Choroid plexus epithelial cell (primary cell): ENCODE measurements at regions not wholly inside any gene's neighbourhood (a gene's known extent, or its start where the extent isn't known, plus 50 kb on each side); places are given as distances from the start of the nearest gene placed in this dataset.
"Not testable (repeated sequence)": the region's sequence is repeated elsewhere in the genome, so short reads cannot be mapped to it uniquely, and the experiment has no call there.

ENCODE experiments used
- DNase-seq: peaks from one replicate; pipeline ENCODE4 v3.0.0-alpha.2; 2010; ENCODE audit warnings: low read depth
- H3K4me3 ChIP-seq: 2 replicates; pipeline ENCODE4 v1.5.1; 2011; ENCODE audit warnings: low read depth, mild to moderate bottlenecking, control low read depth, low read length, moderate library complexity
- CTCF ChIP-seq: conservative IDR thresholded peaks from 2 replicates; pipeline ENCODE4 v1.5.1; 2011; ENCODE audit warnings: low read depth, mild to moderate bottlenecking, control low read depth, inconsistent platforms, low read length, moderate library complexity

DNA sequence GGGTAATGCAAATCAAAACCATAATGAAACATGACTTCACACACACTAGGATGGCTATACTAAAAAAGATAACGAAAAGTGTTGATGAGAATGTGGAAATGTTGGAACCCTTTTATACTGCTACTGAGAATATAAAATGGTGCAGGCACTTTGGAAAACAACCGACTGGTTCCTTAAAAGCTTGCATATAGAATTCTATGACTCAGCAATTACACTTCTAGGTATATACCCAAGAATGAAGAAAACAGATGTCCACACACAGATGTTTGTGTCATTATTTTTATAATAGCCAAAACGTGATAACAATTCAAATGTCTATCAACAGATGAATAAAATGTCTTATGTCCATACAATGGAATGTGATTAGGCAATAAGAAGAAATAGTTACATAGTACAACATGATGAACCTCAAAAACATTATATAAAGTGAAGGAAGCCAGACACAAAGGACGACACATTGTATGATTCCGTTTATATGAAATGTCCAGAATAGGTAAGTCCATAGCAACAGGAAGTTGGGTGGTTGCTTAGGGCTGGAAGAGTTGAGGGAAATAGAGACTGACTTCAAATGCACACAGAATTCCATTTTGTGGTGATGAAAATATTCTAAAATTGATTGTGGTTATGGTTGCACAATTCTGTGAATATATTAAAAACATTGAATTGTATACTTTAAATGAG, 148.3 kb upstream of the PHYHIPL start:
- peak; percentile 60 for DNase-seq
- no peak for TF ChIP-seq CTCF
- no peak overlapping the region for H3K4me3 ChIP-seq

- no peak for DNase-seq
- TF ChIP-seq CTCF, result no peak
- H3K4me3 ChIP-seq, result no peak overlapping the region
Observed at GRCh38 chr10:59033622-59034021, 142.8 kb upstream of the PHYHIPL start.

DNA sequence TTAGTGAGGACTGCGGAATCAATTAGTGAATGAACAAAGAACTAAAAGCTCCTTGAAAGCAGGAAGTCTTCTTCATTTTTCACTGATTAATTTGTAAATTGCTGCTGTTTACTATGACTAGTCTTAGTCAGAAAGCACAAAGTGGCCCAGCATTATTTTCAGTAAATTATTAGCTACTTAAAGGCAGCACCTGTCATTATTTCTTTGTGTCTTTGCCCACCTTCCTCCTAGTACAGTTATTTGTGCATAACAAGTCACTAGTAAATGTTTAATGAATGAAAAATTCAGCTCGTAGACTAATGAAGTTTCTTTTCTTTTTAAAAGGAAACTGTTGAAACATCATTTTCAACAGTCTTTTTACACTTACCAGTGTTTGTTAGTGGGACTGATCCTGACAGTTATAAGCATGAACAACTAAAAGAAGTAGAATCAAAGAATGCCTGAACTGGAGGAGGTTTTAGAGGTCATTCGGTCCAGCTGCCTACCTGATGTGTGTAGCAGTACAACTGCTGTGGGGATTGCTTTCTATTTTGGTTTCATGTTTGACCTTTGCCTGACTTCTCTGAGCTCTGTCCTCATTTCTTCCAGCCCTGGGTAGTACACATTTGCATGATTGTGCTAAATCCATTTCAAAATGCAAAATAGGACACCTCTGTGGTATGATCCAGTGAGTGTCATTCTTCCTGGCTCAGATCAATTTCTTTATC, 140.0 kb upstream of the PHYHIPL start:
- no peak for DNase-seq
- no peak overlapping the region for H3K4me3 ChIP-seq
- no peak for TF ChIP-seq CTCF

DNA sequence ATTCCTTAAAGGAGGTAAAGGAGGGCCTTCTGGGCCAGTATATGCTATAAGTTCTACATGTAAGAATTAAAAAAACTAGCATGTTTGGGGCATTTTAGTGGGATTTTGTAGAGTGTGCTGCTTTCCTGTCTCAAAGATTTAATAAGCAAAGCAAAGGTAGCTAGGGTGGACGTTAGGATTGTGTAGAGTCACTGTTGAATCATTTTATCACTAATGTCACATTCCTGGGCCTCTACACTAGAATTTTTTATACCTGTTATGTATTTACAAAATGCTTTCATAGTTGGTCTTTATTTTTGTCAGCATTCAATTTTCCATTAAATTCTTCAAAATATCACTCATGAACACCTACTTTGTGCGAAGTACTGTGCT, 139.4 kb upstream of the PHYHIPL start:
- TF ChIP-seq CTCF, result no peak
- H3K4me3 ChIP-seq, result no peak overlapping the region
- DNase-seq, result no peak

GRCh38 chr10:59037506-59037905, 138.9 kb upstream of the PHYHIPL start:
- DNase-seq, result no peak
- no peak for TF ChIP-seq CTCF
- no peak overlapping the region for H3K4me3 ChIP-seq

GRCh38 chr10:59043358-59043757, 133.1 kb upstream of the PHYHIPL start:
- DNase-seq, H3K4me3 ChIP-seq: not testable (repeated sequence)

GRCh38 chr10:59047180-59047579, 129.3 kb upstream of the PHYHIPL start:
- no peak for DNase-seq
- no peak overlapping the region for H3K4me3 ChIP-seq
- no peak for TF ChIP-seq CTCF
